Activated T-helper 2 cell treated with anti-CD3 and anti-CD28 coated beads, Interferon-gamma antibody, Interleukin-2, Interleukin-4, amounts not matched to agents 10 μg/mL and 5 μg/mL and 100 μg/mL, durations not matched to agents 14 hours and 24 hours and 36 hours (primary cell): ENCODE measurements at regions not wholly inside any gene's neighbourhood (a gene's known extent, or its start where the extent isn't known, plus 50 kb on each side); places are given as distances from the start of the nearest gene placed in this dataset.
"Not testable (repeated sequence)": the region's sequence is repeated elsewhere in the genome, so short reads cannot be mapped to it uniquely, and the experiment has no call there.

Source experiments
- DNase-seq: peaks from one replicate; pipeline ENCODE4 v3.0.0; 2021; ENCODE audit warnings: low spot score
- H3K27ac Mint-ChIP-seq: one replicate; pipeline ENCODE4 v1.8.0; 2021; ENCODE audit warnings: mixed read lengths
- H3K27me3 Mint-ChIP-seq: one replicate; pipeline ENCODE4 v1.8.0; 2021; ENCODE audit warnings: low read depth, mixed read lengths
- H3K36me3 Mint-ChIP-seq: one replicate; pipeline ENCODE4 v1.8.0; 2021; ENCODE audit warnings: low read depth, mixed read lengths
- H3K4me1 Mint-ChIP-seq: one replicate; pipeline ENCODE4 v1.8.0; 2021; ENCODE audit warnings: low read depth, mixed read lengths
- H3K4me3 Mint-ChIP-seq: one replicate; pipeline ENCODE4 v1.8.0; 2021; ENCODE audit warnings: low read depth, mild to moderate bottlenecking, moderate library complexity, mixed read lengths
- H3K9me3 Mint-ChIP-seq: one replicate; pipeline ENCODE4 v1.8.0; 2021; ENCODE audit warnings: mixed read lengths
- intact Hi-C: fragments of 100-400 bp; cut with micrococcal nuclease; formaldehyde crosslinking; loops from one replicate; pipeline ENCODE4 v1.15.1; 2023

DNA sequence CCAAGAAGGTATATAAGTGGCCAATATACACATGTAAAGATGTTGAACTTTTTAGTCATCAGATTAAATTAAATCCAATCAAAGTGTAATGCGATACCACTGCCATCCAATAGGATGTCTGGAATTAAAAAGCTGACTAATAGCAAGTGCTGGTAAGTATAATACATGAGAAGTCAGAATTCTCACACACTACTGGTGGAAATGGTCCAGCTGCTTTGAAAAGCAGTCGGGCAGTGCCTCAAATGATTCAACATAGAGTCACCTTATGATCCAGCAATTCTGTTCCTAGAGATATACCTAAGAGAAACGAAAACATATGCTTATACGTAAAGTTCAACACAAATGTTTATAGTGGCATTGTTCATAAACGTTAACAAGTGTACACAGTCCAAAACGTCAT, 124.1 kb upstream of the MYT1L start:
- H3K27ac Mint-ChIP-seq, result no peak overlapping the region

DNA sequence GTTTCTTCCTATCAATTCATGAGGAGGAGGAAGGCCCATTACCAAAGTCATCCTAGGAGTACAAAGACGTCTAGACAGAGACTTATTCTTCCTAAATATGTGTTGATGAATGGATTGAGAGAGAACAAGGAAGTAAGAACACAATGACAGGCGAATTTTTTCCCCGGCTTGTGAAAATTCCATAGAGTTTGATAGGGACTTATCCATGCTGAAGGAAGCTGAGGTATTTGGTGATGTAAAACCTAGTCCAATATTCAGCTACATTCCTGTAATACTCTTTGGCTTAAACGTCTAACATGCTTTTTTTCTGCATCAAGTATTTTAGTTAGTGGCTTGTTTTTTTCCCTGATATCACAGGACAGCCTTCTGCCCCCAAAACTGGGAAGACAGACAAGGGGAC, 121.9 kb upstream of the MYT1L start:
- Mint-ChIP-seq H3K4me1 (no peaks in the 10 kb centered on the region), H3K36me3 (no peaks in the 10 kb centered on the region), H3K4me3 (no peak overlapping the region), H3K9me3 (no peaks in the 10 kb centered on the region), H3K27me3 (no peaks in the 10 kb centered on the region), H3K27ac (no peak overlapping the region)
- intact Hi-C loops, result no loop called here
- no peak for DNase-seq

More for the DNA sequence above, 124.1 kb upstream of the MYT1L start:
- intact Hi-C loops, result no loop called here
- Mint-ChIP-seq H3K4me3 (no peak overlapping the region), H3K27me3 (no peaks in the 10 kb centered on the region), H3K36me3 (no peaks in the 10 kb centered on the region), H3K9me3 (no peaks in the 10 kb centered on the region), H3K4me1 (no peaks in the 10 kb centered on the region)
- no peak for DNase-seq

DNA sequence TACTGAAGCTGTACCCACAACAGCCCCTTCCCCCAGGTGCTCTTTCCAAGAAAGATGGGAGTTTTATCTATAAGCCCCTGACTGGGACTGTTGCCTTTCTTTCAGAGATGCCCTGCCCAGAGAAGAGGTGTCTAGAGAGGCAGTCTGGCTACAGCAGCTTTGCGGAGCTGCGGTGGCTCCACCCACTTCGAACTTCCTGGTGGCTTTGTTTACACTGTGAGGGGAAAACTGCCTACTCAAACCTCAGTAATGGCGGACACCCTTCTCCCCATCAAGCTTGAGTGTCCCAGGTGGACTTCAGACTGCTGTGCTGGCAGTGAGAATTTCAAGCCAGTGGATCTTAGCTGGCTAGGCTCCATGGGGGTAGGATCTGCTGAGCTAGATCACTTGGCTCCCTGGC, 120.2 kb upstream of the MYT1L start:
- H3K27me3 Mint-ChIP-seq, H3K36me3 Mint-ChIP-seq, H3K27ac Mint-ChIP-seq, H3K4me3 Mint-ChIP-seq, DNase-seq, intact Hi-C loops, H3K9me3 Mint-ChIP-seq, H3K4me1 Mint-ChIP-seq: not testable (repeated sequence)

DNA sequence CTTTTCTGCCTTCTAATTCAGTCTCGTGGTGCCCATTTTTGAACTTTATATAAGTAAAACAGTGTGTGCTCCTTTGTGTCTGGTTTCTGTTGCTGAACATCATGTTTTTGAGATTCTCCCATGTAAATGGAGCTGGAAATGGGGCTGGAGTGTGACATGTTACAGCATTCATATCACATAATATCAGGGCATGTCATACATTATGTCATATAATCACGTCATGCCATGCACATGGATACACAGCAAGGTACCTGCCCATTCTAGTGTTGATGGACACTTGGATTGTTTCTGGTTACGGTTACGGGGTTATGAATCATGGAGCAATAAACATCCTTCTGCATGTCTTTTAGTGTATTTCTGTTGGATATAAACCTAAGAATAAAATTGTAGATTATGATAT, 117.1 kb upstream of the MYT1L start:
- Mint-ChIP-seq H3K4me3 (no peak overlapping the region), H3K36me3 (no peaks in the 10 kb centered on the region), H3K27ac (no peak overlapping the region), H3K4me1 (no peaks in the 10 kb centered on the region), H3K27me3 (no peaks in the 10 kb centered on the region), H3K9me3 (no peaks in the 10 kb centered on the region)
- DNase-seq, result no peak
- intact Hi-C loops, result no loop called here

DNA sequence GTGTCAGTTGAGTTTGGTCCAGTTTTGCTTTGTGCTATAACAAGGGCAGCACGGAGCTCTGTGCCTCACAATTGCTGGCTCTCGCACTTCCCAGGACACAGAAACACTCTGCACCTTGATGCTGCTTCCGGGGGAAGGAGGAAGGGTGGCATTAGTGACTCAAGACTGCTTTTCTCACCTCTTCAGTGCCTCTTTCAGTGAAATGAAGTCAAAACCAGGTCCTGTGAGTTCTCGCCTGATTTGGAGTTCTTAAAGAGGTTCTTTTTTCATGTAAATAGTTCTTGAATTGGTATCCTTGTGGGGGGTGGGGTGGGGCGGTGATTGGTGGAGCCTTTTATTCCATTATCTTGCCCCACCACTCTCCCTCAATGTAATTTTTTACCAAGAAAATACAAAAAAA, 91.5 kb upstream of the MYT1L start:
- no peak overlapping the region for H3K4me3 Mint-ChIP-seq
- no peaks in the 10 kb centered on the region for H3K9me3 Mint-ChIP-seq
- no peaks in the 10 kb centered on the region for H3K36me3 Mint-ChIP-seq
- H3K27me3 Mint-ChIP-seq, result no peaks in the 10 kb centered on the region
- intact Hi-C loops, result no loop called here
- no peak overlapping the region for H3K27ac Mint-ChIP-seq
- DNase-seq, result no peak
- H3K4me1 Mint-ChIP-seq, result no peaks in the 10 kb centered on the region

DNA sequence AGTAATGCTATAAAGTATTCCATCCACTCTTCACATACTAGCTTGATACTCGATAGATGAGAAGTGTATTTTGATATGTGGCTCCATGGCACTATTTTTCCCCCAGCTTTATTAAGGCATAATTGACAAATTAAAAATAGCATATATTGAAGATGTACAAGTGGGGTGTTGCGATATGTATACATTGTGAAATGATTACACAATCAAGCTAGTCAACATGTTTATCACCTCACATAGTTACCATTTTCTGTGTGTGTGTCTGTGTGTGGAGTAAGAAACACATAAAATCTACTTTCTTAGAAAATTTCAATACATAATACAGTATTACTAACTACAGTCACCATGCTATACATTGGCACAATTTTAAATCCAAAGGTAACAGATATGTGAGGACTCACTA, 82.5 kb upstream of the MYT1L start:
- Mint-ChIP-seq H3K36me3 (no peaks in the 10 kb centered on the region), H3K27ac (no peak overlapping the region), H3K27me3 (no peaks in the 10 kb centered on the region), H3K4me1 (no peaks in the 10 kb centered on the region), H3K9me3 (no peaks in the 10 kb centered on the region), H3K4me3 (no peak overlapping the region)
- intact Hi-C loops, result no loop called here
- no peak for DNase-seq

DNA sequence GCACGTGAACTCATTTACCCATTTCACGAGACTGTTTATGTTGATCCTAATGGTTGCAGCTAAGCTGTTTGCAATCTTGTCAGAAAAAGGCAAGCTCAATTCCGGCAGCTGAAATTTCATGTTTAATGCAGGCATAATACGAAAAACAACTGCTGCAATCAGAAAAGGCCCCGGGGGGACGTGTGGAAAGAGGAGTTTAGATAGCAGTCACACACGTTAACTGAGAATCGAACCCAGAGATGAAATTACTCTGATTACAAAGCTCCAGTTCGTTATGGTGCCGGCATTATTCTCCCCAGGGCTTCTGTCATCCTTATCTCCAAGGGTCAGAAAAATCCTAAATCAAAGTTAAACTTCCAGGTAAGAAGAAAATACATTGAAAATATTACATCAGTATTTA, 79.9 kb upstream of the MYT1L start:
- Mint-ChIP-seq H3K36me3 (no peaks in the 10 kb centered on the region), H3K9me3 (no peaks in the 10 kb centered on the region), H3K27me3 (no peaks in the 10 kb centered on the region), H3K27ac (no peak overlapping the region), H3K4me1 (no peaks in the 10 kb centered on the region), H3K4me3 (no peak overlapping the region)
- no peak for DNase-seq
- intact Hi-C loops, result no loop called here

DNA sequence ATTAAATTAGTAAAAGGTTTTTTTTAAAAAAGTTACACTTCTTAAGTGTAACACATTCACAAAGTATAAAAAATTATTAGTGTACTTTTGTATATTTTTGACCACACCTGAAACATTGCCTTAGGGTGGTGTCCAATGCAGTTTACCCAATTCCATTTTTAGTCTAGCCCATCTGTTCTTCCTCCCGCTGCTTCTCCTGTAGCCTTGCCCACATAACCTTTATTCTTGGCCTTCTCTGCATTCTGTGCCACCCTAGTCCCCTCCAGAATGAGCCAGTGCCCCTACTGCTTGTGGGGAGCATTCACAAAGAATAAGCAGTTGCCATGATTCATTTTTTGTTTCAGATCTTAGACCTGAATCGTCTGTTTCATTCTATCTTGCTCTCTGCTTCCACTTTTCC, 78.4 kb upstream of the MYT1L start:
- Mint-ChIP-seq H3K27ac (no peak overlapping the region), H3K9me3 (peaks cover 6% of the 10 kb centered on the region), H3K4me3 (no peak overlapping the region), H3K4me1 (no peaks in the 10 kb centered on the region), H3K27me3 (no peaks in the 10 kb centered on the region), H3K36me3 (no peaks in the 10 kb centered on the region)
- intact Hi-C loops, result no loop called here
- DNase-seq, result no peak

DNA sequence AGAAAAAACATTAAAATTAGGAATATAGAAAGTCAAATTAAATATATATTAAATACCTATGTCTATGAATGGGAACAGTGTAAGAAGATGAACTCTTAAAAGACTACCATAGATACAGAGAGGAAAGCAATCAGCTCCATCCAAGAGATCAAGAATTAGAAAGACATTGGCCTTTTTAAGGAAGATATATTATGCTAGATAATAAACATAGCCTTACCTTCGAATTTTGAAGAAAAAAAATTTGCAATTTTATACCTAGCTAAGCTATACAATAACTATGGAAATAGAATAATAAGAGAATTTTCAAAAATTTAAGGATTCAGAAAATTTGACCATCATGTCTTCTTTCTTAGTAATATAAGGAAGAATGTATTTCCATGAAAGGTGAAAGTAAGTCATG, 74.7 kb upstream of the MYT1L start:
- no peak overlapping the region for H3K4me3 Mint-ChIP-seq
- DNase-seq, result no peak
- H3K4me1 Mint-ChIP-seq, result no peaks in the 10 kb centered on the region
- H3K27ac Mint-ChIP-seq, result no peak overlapping the region
- no peaks in the 10 kb centered on the region for H3K36me3 Mint-ChIP-seq
- no peaks in the 10 kb centered on the region for H3K27me3 Mint-ChIP-seq
- H3K9me3 Mint-ChIP-seq, result peaks cover 6% of the 10 kb centered on the region
- intact Hi-C loops, result no loop called here

DNA sequence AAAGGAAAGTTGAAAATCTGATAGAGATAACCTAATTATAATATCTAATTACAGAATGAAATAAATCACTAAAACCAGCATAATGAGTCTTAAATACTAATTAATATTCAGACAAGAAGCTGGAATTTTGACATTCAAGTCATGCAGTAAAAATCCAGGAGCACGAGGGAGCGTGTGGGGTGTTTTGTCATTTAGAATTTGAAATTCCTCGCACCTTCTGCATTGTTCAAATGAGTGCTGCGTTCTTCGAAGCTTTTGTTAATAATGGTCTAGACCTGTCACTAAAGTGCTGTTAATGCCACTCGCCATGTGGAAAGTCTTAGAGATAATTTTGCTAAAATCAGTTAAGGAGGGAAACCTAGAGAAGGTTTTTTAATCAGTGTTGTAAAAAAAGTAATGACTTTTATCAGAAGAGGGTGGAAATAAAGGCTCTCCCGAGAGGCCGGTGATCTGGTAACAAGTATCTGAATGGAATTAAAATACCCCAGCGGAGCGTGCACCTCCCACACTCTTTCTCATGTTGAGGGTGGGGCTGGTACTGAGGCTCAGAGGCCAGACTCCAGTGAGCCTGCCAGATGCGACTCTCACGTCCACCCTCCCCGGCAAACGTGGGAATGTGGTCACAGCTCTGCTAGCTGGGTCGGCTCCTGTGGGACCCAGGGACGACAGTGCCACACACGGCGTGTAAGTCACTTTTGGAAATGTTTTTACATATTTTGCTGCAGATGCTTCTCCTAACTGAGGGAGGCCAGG, 69.4 kb upstream of the MYT1L start:
- intact Hi-C loops, result no loop called here
- Mint-ChIP-seq H3K36me3 (no peaks in the 10 kb centered on the region), H3K4me1 (no peaks in the 10 kb centered on the region), H3K9me3 (peaks cover 3% of the 10 kb centered on the region), H3K27ac (no peak overlapping the region), H3K4me3 (no peak overlapping the region), H3K27me3 (no peaks in the 10 kb centered on the region)
- DNase-seq, result no peak

DNA sequence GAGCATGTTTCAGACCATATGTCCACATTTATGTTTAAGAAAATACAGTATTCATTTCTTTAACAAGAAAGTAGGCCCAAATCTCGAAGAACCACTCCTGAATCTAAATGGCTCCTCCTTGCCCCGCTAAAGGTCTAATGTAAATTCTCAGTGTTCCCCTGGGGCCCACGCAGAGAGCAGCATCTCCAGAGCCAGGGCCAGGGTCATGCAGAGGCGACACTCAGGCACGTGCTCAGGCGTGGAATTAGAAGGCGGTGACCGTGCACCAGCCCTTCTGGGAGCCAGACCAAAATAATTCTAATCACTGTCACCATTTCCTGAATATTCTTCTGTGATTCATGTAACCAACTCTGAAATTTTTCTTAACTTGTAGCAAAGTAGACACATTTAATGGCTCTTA, 68.3 kb upstream of the MYT1L start:
- Mint-ChIP-seq H3K27me3 (no peaks in the 10 kb centered on the region), H3K4me1 (no peaks in the 10 kb centered on the region), H3K4me3 (no peak overlapping the region), H3K27ac (no peak overlapping the region), H3K36me3 (no peaks in the 10 kb centered on the region), H3K9me3 (no peaks in the 10 kb centered on the region)
- no peak for DNase-seq
- intact Hi-C loops, result no loop called here

DNA sequence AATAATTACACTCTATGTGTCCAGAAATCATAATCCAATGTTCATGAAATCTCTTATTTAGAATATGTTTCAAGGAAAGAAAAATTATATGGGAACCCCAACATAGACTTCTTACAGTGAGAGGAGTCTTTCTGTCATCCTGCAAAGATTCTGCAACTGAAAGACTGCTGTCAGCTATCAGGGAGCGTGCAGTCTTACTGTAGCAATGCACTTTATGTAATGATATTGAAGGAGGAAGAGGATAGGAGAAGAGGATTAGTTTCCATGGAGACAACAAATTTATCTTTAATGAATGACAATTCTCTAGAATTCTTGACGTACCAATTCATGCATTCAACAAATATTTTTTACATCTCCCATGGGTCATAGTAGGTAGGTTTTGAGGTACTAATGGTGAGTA, 61.3 kb upstream of the MYT1L start:
- no peak overlapping the region for H3K27ac Mint-ChIP-seq
- no peak for DNase-seq
- H3K4me3 Mint-ChIP-seq, result no peak overlapping the region
- no peaks in the 10 kb centered on the region for H3K9me3 Mint-ChIP-seq
- no peaks in the 10 kb centered on the region for H3K36me3 Mint-ChIP-seq
- no peaks in the 10 kb centered on the region for H3K27me3 Mint-ChIP-seq
- H3K4me1 Mint-ChIP-seq, result no peaks in the 10 kb centered on the region
- intact Hi-C loops, result no loop called here

DNA sequence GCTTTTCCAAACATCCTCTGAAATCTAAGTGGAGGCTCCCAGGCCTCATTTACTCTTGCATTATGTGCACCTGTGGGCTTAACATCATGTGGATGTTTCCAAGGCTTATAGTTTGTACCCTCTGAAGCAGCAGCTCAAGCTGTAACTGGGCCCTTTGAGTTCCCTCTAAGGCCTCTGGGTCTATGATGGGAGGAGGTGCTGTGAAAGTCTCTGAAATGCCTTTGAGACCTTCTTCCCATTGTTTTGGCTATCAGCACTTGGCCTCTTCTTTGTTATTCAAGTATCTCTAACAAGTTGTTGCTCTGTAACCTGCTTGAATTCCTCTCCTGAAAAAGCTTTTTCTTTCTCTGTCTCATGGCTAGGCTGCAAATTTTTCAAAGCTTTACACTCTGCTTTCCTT, 58.1 kb upstream of the MYT1L start:
- Mint-ChIP-seq H3K27me3 (no peaks in the 10 kb centered on the region), H3K4me1 (no peaks in the 10 kb centered on the region), H3K4me3 (no peak overlapping the region), H3K27ac (no peak overlapping the region), H3K36me3 (no peaks in the 10 kb centered on the region), H3K9me3 (no peaks in the 10 kb centered on the region)
- no peak for DNase-seq
- intact Hi-C loops, result no loop called here
